ENCODE measurements at regions not wholly inside any gene's neighbourhood (a gene's known extent, or its start where the extent isn't known, plus 50 kb on each side); places are given as distances from the start of the nearest gene placed in this dataset.

DNA sequence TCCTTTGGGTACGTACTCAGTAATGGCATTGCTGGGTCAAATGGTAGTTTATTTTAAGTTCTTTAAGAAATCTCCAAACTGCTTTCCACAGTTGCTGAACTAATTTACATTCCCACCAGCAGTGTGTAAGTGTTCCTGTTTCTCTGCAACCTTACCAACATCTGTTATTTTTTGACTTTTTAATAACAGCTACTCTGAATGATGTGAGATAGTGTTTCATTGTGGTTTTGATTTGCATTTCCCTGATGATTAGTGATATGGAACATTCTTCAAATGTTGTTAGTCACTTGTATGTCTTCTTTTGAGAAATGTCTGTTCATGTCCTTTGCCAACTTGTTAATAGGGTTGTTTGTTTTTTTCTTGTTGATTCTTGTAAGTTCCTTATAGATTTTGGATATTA is 558.9 kb downstream of the SH2D4B start:
- DNase-seq (ENCODE audit: low spot score): no peak
- no peak for TF ChIP-seq CTCF (IDR thresholded peaks at IDR 0.05; ENCODE audit: extremely low read depth, missing control alignments)

- no peak for DNase-seq (ENCODE audit: low spot score)
- no peak for TF ChIP-seq CTCF (IDR thresholded peaks at IDR 0.05; ENCODE audit: extremely low read depth, missing control alignments)
Measured at GRCh38 chr10:81101062-81101461, 563.4 kb downstream of the SH2D4B start.

DNA sequence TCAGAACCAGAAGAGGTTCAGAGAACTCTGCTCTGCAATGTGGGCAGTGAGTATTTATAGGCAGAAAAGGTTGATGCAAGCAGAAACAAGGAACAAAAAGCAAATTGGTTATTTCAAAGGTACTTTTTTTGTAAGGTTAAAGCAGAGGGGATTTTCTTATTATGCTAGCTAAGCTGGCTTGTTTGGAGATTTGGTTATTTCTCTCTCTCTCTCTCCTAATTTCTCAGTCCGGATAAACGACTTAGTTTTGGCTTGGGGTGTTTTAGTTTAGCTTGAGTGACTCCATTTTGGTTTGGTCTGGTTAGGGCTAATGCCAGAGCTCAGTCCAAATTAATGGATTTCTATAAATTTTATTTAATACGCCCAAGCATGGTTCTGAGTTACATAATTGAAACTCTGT is 566.8 kb downstream of the SH2D4B start:
- no peak for TF ChIP-seq CTCF (IDR thresholded peaks at IDR 0.05; ENCODE audit: extremely low read depth, missing control alignments)
- DNase-seq (ENCODE audit: low spot score): no peak

DNA sequence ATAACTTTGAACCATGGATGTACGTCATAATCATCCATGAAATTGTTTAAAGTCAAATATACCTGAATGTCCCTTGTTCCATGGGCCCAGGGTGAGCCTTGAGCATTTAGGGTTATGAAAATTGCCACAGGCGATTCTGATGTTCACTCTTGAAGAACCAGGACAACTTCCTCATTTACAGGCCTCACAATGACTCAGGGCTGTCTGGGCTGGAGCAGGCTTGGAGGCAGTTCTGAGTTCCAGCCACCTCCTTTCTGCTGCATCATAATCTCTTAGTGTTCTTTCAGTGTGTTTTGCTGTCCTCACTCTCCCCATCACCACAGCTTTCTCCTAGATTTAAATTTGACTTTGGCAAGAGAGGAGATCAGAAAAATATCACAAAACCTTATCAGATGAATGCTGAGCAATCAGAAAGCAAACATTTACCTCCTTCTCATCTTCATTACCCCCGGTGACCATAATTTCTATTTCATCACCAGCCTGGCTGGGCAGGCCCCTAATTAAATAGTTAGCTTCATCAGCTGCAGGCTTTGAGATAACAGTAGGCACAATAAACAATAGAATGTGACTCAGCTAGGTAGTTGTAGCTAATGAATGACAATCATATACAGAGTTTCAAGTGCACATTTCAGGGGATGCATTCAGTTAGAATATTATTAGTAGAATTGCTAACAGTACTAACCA is 571.0 kb downstream of the SH2D4B start:
- peak; percentile 48 for DNase-seq (ENCODE audit: low spot score)
- TF ChIP-seq CTCF (IDR thresholded peaks at IDR 0.05; ENCODE audit: extremely low read depth, missing control alignments): no peak

DNA sequence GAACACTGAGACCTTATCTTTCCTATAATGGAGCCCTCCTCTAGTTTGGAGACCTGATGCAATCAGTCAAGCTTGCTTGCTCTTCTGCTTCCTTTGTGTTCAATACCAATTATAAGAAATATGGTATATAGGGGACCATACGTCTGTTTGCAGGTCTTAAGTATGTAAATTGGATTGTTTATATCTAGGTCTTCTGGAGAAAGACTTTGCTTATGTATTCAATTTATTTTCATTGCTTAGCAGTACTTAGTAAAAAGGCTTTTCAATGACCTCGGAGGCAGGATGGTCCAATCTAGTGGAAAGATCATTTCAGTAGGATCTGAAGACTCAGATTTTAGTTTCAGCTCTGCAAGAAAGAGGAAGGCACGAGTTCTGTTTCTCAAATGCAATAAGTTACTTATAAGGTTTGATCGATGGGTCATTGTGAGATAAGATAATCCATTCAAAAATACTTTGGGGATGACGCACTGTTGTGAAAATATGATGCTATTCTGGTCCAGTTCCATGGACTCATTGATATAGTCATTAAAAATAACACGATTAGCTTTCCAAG is 571.6 kb downstream of the SH2D4B start:
- TF ChIP-seq CTCF (IDR thresholded peaks at IDR 0.05; ENCODE audit: extremely low read depth, missing control alignments): no peak
- DNase-seq (ENCODE audit: low spot score): no peak

DNA sequence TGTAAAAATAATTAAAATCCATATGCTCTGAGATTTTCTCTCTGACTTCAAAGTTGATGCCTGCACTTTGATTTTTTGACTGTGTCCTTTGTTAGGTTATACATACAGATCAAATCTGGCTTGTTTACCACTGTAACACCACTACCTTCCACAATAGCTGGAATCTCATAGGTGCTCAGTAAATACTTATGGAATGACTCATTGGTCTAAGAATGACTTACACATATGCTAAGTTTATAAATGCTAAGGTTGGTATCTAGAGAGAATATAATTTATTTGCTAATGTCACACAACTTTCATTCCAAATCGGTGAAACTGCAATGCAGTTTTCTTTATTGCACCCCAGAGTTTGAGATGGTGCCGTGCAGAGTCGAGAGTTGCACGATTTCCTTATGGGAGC is 578.5 kb downstream of the SH2D4B start:
- DNase-seq (ENCODE audit: low spot score): no peak

More for the DNA sequence above, 578.5 kb downstream of the SH2D4B start:
- TF ChIP-seq CTCF (IDR thresholded peaks at IDR 0.05; ENCODE audit: extremely low read depth, missing control alignments): no peak

Measured in GM20000 (cell line).